HEK293 (cell line): ENCODE measurements at regions not wholly inside any gene's neighbourhood (a gene's known extent, or its start where the extent isn't known, plus 50 kb on each side); places are given as distances from the start of the nearest gene placed in this dataset.

Experiments used
- CTCF ChIA-PET: fragments of 350-600 bp; formaldehyde crosslinking; extraction: SDS; loops from one replicate; lab custom pipeline; 2021; ENCODE audit warnings: antibody characterized with exemption; lab: Yijun Ruan, JAX
- POLR2A ChIA-PET: fragments of 300-600 bp; formaldehyde crosslinking; extraction: SDS; loops from one replicate; lab custom pipeline; 2020; ENCODE audit warnings: antibody characterized with exemption, inconsistent platforms; lab: Yijun Ruan, JAX
- H3K27ac ChIP-seq: fragments of 200-500 bp; sonication (Bioruptor generic); 2 replicates; pipeline ENCODE4 v1.5.1; 2014; ENCODE audit warnings: low read depth, low read length, control low read depth, inconsistent platforms; ENCODE audit errors: extremely low read depth
- H3K36me3 ChIP-seq, 2 experiments: fragments of 200-500 bp in 1 of 2; sonication (Bioruptor generic) in 1 of 2; 1 replicate in 1 of 2; 2 replicates in 1 of 2; pipeline ENCODE4 v1.5.1; 2014 to 2017; ENCODE audit warnings: inconsistent platforms in 2 of 2, low read length in 2 of 2; ENCODE audit not compliant: control insufficient read depth in 2 of 2, insufficient read depth in 1 of 2
- H3K4me1 ChIP-seq: fragments of 200-500 bp; sonication (Bioruptor generic); 2 replicates; pipeline ENCODE4 v1.5.1; 2014; ENCODE audit warnings: mild to moderate bottlenecking, low read length, inconsistent platforms; ENCODE audit not compliant: control insufficient read depth, insufficient read depth
- H3K4me3 ChIP-seq: 2 replicates; pipeline ENCODE4 v1.5.1; 2011; ENCODE audit warnings: low read depth, mild to moderate bottlenecking, control low read depth, low read length, moderate library complexity
- H3K9me3 ChIP-seq: fragments of 200-500 bp; sonication (Bioruptor generic); 2 replicates; pipeline ENCODE4 v1.5.1; 2014; ENCODE audit warnings: low read depth, low read length, inconsistent platforms; ENCODE audit not compliant: control insufficient read depth, insufficient read depth
- BCL6B ChIP-seq: fragments of 450-650 bp; formaldehyde crosslinking; IDR thresholded peaks from 2 replicates; pipeline ENCODE4 v1.5.1; 2017; ENCODE audit warnings: missing biosample characterization, missing genetic modification characterization
- IKZF3 ChIP-seq: fragments of 450-650 bp; IDR thresholded peaks from 2 replicates; pipeline ENCODE4 v1.5.0; 2018; ENCODE audit warnings: missing biosample characterization, mild to moderate bottlenecking, missing genetic modification characterization, moderate library complexity
- MEIS1 ChIP-seq: sonication (generic); formaldehyde crosslinking; IDR thresholded peaks from 2 replicates; pipeline ENCODE4 v1.8.1; 2022; ENCODE audit warnings: missing genetic modification reagents, mild to moderate bottlenecking, borderline replicate concordance
- PATZ1 ChIP-seq: fragments of 450-650 bp; formaldehyde crosslinking; IDR thresholded peaks from 2 replicates; pipeline ENCODE4 v1.5.1; 2016; ENCODE audit warnings: missing biosample characterization, missing genetic modification characterization
- PBX3 ChIP-seq: sonication (generic); formaldehyde crosslinking; IDR thresholded peaks from 2 replicates; pipeline ENCODE4 v1.8.1; 2022; ENCODE audit warnings: mild to moderate bottlenecking, moderate library complexity, missing genetic modification reagents
- PRDM4 ChIP-seq: fragments of 450-650 bp; formaldehyde crosslinking; IDR thresholded peaks from 2 replicates; pipeline ENCODE4 v1.5.1; 2017; ENCODE audit warnings: missing biosample characterization, missing genetic modification characterization
- SP7 ChIP-seq: fragments of 450-650 bp; formaldehyde crosslinking; IDR thresholded peaks from 2 replicates; pipeline ENCODE4 v1.5.1; 2016; ENCODE audit warnings: missing biosample characterization, missing genetic modification characterization
- YY2 ChIP-seq: fragments of 450-650 bp; formaldehyde crosslinking; IDR thresholded peaks from 2 replicates; pipeline ENCODE4 v1.5.1; 2016; ENCODE audit warnings: missing biosample characterization, missing genetic modification characterization
- ZBTB7A ChIP-seq: fragments of 450-650 bp; formaldehyde crosslinking; IDR thresholded peaks from 2 replicates; pipeline ENCODE4 v1.5.1; 2016; ENCODE audit warnings: low read depth, missing biosample characterization, missing genetic modification characterization
- ZNF274 ChIP-seq, 2 experiments: fragments of 200-500 bp in 1 of 2; fragments of 450-650 bp in 1 of 2; sonication (Bioruptor generic) in 1 of 2; formaldehyde crosslinking in 1 of 2; IDR thresholded peaks; 2 replicates each; pipeline versions ENCODE4 v1.5.1 to v1.6.1; 2014 to 2016; ENCODE audit warnings: borderline replicate concordance in 1 of 2, inconsistent platforms in 1 of 2, low read length in 1 of 2, missing biosample characterization in 1 of 2, missing genetic modification characterization in 1 of 2
- ZNF311 ChIP-seq: fragments of 450-650 bp; formaldehyde crosslinking; IDR thresholded peaks from 2 replicates; pipeline ENCODE4 v1.5.1; 2017; ENCODE audit warnings: missing biosample characterization, missing genetic modification characterization, borderline replicate concordance
- ZNF341 ChIP-seq: fragments of 450-650 bp; formaldehyde crosslinking; IDR thresholded peaks from 2 replicates; pipeline ENCODE4; 2016; ENCODE audit warnings: low read depth, missing biosample characterization, missing genetic modification characterization
- ZNF366 ChIP-seq: fragments of 450-650 bp; formaldehyde crosslinking; conservative IDR thresholded peaks from 2 replicates; pipeline ENCODE4 v1.5.1; 2016; ENCODE audit warnings: missing biosample characterization, missing genetic modification characterization
- ZNF394 ChIP-seq: fragments of 450-650 bp; formaldehyde crosslinking; IDR thresholded peaks from 2 replicates; pipeline ENCODE4 v1.5.1; 2016; ENCODE audit warnings: missing biosample characterization, missing genetic modification characterization, mild to moderate bottlenecking, moderate library complexity, borderline replicate concordance
- ZNF426 ChIP-seq: fragments of 450-650 bp; formaldehyde crosslinking; IDR thresholded peaks from 2 replicates; pipeline ENCODE4 v1.5.1; 2017; ENCODE audit warnings: missing biosample characterization, missing genetic modification characterization, mild to moderate bottlenecking, inconsistent platforms, moderate library complexity
- ZNF473 ChIP-seq: fragments of 450-650 bp; formaldehyde crosslinking; IDR thresholded peaks from 2 replicates; pipeline ENCODE4 v1.5.1; 2017; ENCODE audit warnings: missing biosample characterization, missing genetic modification characterization
- ZNF548 ChIP-seq: fragments of 450-650 bp; formaldehyde crosslinking; IDR thresholded peaks from 2 replicates; pipeline ENCODE4 v1.5.1; 2016; ENCODE audit warnings: missing biosample characterization, missing genetic modification characterization
- ZNF571 ChIP-seq: fragments of 450-650 bp; formaldehyde crosslinking; IDR thresholded peaks from 2 replicates; pipeline ENCODE4 v1.5.0; 2017; ENCODE audit warnings: missing biosample characterization, missing genetic modification characterization
- ZNF747 ChIP-seq: fragments of 450-650 bp; formaldehyde crosslinking; IDR thresholded peaks from 2 replicates; pipeline ENCODE4 v1.5.1; 2016; ENCODE audit warnings: missing biosample characterization, missing genetic modification characterization
- ZNF830 ChIP-seq: fragments of 450-650 bp; IDR thresholded peaks from 2 replicates; pipeline ENCODE4 v1.5.0; 2018; ENCODE audit warnings: missing biosample characterization, missing genetic modification characterization, low read depth, mild to moderate bottlenecking, moderate library complexity
- TF ChIP-seq, protein P1 (sequence below): fragments of 450-650 bp; formaldehyde crosslinking; IDR thresholded peaks from 2 replicates; pipeline ENCODE4 v1.5.1; 2016; ENCODE audit warnings: missing biosample characterization, missing genetic modification characterization
- TF ChIP-seq, protein P2 (sequence below): fragments of 450-650 bp; IDR thresholded peaks from 2 replicates; pipeline ENCODE4 v1.5.1; 2018; ENCODE audit warnings: missing biosample characterization, mild to moderate bottlenecking, missing genetic modification characterization
- TF ChIP-seq, protein P3 (sequence below): fragments of 450-650 bp; formaldehyde crosslinking; IDR thresholded peaks from 2 replicates; pipeline ENCODE4 v1.5.1; 2016; ENCODE audit warnings: missing biosample characterization, missing genetic modification characterization

GRCh38 chr3:40841131-40841530 is 316.4 kb downstream of the ZNF621 start:
- H3K36me3 ChIP-seq = no peaks in the 10 kb centered on the region
- TF ChIP-seq YY2 (no peak), ZNF341 (tag by site-specific recombination) (no peak), PATZ1 (tag by site-specific recombination) (no peak), MEIS1 (CRISPR knock-in tag) (no peak), ZNF830 (no peak), ZNF571 (tag by site-specific recombination) (no peak), ZNF366 (tag by site-specific recombination) (no peak), IKZF3 (no peak)
- TF ChIP-seq, protein P1, sequence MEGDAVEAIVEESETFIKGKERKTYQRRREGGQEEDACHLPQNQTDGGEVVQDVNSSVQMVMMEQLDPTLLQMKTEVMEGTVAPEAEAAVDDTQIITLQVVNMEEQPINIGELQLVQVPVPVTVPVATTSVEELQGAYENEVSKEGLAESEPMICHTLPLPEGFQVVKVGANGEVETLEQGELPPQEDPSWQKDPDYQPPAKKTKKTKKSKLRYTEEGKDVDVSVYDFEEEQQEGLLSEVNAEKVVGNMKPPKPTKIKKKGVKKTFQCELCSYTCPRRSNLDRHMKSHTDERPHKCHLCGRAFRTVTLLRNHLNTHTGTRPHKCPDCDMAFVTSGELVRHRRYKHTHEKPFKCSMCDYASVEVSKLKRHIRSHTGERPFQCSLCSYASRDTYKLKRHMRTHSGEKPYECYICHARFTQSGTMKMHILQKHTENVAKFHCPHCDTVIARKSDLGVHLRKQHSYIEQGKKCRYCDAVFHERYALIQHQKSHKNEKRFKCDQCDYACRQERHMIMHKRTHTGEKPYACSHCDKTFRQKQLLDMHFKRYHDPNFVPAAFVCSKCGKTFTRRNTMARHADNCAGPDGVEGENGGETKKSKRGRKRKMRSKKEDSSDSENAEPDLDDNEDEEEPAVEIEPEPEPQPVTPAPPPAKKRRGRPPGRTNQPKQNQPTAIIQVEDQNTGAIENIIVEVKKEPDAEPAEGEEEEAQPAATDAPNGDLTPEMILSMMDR (tag by site-specific recombination) = no peak
- TF ChIP-seq, protein P2, sequence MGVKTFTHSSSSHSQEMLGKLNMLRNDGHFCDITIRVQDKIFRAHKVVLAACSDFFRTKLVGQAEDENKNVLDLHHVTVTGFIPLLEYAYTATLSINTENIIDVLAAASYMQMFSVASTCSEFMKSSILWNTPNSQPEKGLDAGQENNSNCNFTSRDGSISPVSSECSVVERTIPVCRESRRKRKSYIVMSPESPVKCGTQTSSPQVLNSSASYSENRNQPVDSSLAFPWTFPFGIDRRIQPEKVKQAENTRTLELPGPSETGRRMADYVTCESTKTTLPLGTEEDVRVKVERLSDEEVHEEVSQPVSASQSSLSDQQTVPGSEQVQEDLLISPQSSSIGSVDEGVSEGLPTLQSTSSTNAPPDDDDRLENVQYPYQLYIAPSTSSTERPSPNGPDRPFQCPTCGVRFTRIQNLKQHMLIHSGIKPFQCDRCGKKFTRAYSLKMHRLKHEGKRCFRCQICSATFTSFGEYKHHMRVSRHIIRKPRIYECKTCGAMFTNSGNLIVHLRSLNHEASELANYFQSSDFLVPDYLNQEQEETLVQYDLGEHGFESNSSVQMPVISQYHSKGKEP = no peak
- TF ChIP-seq, all 188 proteins: peak for 0
- POLR2A ChIA-PET = no interaction called here
- H3K4me1 ChIP-seq = no peaks in the 10 kb centered on the region
- no peak overlapping the region for H3K27ac ChIP-seq
- CTCF ChIA-PET = no interaction called here
- H3K9me3 ChIP-seq = no peaks in the 10 kb centered on the region
- H3K4me3 ChIP-seq = no peak overlapping the region

DNA sequence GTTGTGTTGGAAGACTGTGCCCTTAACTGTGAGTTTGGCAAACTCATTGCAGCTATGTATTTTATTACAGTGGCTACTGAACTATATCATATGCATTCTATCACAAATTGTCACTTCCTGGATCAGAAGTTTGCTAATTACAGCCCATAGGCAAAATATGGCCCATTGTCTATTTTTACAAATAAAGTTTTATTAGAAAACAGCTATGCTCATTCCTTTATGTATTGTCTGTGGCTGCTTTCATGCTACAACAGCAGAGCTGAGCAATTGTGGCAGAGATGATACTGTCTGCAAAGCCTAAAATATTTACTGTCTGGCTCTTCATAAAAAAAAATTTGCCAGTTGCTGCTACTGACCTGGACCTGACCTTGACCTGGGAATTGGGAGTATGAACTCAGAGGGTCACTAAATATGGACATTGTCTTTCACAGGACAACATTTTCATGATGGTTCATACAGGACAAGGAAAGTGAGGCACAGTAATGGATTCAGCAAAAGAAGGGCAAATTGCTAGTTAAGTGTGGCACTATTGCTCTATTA is 316.9 kb downstream of the ZNF621 start:
- no peaks in the 10 kb centered on the region for H3K4me1 ChIP-seq
- H3K4me3 ChIP-seq = no peak overlapping the region
- ChIA-PET POLR2A (no interaction called here), CTCF (no interaction called here)
- no peaks in the 10 kb centered on the region for H3K9me3 ChIP-seq
- no peaks in the 10 kb centered on the region for H3K36me3 ChIP-seq
- no peak overlapping the region for H3K27ac ChIP-seq
- TF ChIP-seq ZNF473 (tag by site-specific recombination) = no peak
- TF ChIP-seq PBX3 (CRISPR knock-in tag) = no peak
- TF ChIP-seq ZNF394 = no peak
- TF ChIP-seq ZNF311 (tag by site-specific recombination) = no peak
- TF ChIP-seq ZNF548 (tag by site-specific recombination) = no peak
- TF ChIP-seq, protein P3, sequence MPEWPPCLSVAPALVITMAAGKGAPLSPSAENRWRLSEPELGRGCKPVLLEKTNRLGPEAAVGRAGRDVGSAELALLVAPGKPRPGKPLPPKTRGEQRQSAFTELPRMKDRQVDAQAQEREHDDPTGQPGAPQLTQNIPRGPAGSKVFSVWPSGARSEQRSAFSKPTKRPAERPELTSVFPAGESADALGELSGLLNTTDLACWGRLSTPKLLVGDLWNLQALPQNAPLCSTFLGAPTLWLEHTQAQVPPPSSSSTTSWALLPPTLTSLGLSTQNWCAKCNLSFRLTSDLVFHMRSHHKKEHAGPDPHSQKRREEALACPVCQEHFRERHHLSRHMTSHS (tag by site-specific recombination) = no peak
- no peak for TF ChIP-seq ZNF426
- TF ChIP-seq BCL6B = no peak
- no peak for TF ChIP-seq PRDM4 (tag by site-specific recombination)
- no peak for TF ChIP-seq SP7 (tag by site-specific recombination)
- no peak for TF ChIP-seq ZNF274 (IDR thresholded peaks at IDR 0.05; ENCODE audit: low read length)
- no peak for TF ChIP-seq ZNF274 (tag by site-specific recombination; IDR thresholded peaks at IDR 0.05; ENCODE audit: borderline replicate concordance)
- TF ChIP-seq ZBTB7A = no peak
- no peak for TF ChIP-seq ZNF747 (tag by site-specific recombination)
